Endothelial cell of umbilical vein (primary cell): ENCODE measurements at regions not wholly inside any gene's neighbourhood (a gene's known extent, or its start where the extent isn't known, plus 50 kb on each side); places are given as distances from the start of the nearest gene placed in this dataset.

ENCODE experiments used
- EZH2 ChIP-seq: IDR thresholded peaks from 2 replicates; pipeline ENCODE4 v1.6.1; 2012; ENCODE audit warnings: borderline replicate concordance, low read depth, mild to moderate bottlenecking, moderate library complexity, low read length, inconsistent platforms; ENCODE audit not compliant: severe bottlenecking
- FOS ChIP-seq: IDR thresholded peaks from 2 replicates; pipeline ENCODE4 v1.6.1; 2011; ENCODE audit warnings: mild to moderate bottlenecking, low read length, moderate library complexity, borderline replicate concordance; ENCODE audit not compliant: insufficient read depth
- GATA2 ChIP-seq: IDR thresholded peaks from 2 replicates; pipeline ENCODE4 v1.7.0; 2011; ENCODE audit warnings: low read depth, mild to moderate bottlenecking, moderate library complexity, mixed read lengths, low read length; ENCODE audit not compliant: insufficient read length, insufficient read depth
- JUN ChIP-seq: IDR thresholded peaks from 2 replicates; pipeline ENCODE4 v1.6.1; 2011; ENCODE audit warnings: borderline replicate concordance, low read depth; ENCODE audit not compliant: insufficient read length, insufficient read depth
- MYC ChIP-seq: IDR thresholded peaks from one replicate; pipeline ENCODE4 v1.6.1; 2011; ENCODE audit warnings: mild to moderate bottlenecking, low read depth, low read length
- POLR2A ChIP-seq: IDR thresholded peaks from 2 replicates; pipeline ENCODE4 v1.6.1; 2012; ENCODE audit warnings: low read depth, mild to moderate bottlenecking, control low read depth, low read length
- POLR2AphosphoS5 ChIP-seq: IDR thresholded peaks from 2 replicates; pipeline ENCODE4 v1.6.1; 2012; ENCODE audit warnings: low read depth, mild to moderate bottlenecking, control low read depth, low read length, moderate library complexity; ENCODE audit not compliant: insufficient read depth
- TF ChIP-seq, protein P1 (sequence below), 2 donors: IDR thresholded peaks; 1 replicate in 1 of 2; 2 replicates in 1 of 2; pipeline ENCODE4 v1.5.1; 2011; ENCODE audit warnings: low read length in 2 of 2, mild to moderate bottlenecking in 2 of 2, moderate library complexity in 2 of 2, control low read depth in 1 of 2, inconsistent platforms in 1 of 2, low read depth in 1 of 2; ENCODE audit not compliant: insufficient read depth in 1 of 2; ENCODE audit errors: extremely low read depth in 1 of 2
- TF ChIP-seq, protein P2 (sequence below): IDR thresholded peaks from 2 replicates; pipeline ENCODE4 v1.6.1; 2011; ENCODE audit not compliant: insufficient read depth, insufficient read length

DNA sequence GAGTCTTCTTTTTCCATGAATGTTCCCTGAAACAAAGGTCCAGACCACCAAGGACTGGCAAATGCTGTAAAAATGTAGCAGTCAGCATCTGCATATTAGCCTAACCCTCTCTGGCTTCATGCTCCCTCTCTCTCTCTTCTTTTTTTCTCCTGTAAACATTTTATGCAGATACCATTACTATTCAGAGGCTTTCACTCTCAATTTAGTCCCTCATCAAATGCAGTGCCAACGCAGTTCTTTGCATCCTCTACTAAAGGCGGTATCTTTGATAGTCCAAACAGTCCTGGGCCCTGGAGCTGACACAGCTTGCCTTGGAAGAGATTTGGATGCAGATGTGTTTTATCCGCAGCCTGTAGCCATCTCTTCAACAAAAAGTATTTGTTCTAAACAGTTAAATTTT, 167.1 kb upstream of the MMS22L start:
- TF ChIP-seq EZH2 (no peak), POLR2AphosphoS5 (no peak), POLR2A (no peak), JUN (no peak), MYC (no peak), GATA2 (no peak), FOS (no peak)
- TF ChIP-seq, protein P1, sequence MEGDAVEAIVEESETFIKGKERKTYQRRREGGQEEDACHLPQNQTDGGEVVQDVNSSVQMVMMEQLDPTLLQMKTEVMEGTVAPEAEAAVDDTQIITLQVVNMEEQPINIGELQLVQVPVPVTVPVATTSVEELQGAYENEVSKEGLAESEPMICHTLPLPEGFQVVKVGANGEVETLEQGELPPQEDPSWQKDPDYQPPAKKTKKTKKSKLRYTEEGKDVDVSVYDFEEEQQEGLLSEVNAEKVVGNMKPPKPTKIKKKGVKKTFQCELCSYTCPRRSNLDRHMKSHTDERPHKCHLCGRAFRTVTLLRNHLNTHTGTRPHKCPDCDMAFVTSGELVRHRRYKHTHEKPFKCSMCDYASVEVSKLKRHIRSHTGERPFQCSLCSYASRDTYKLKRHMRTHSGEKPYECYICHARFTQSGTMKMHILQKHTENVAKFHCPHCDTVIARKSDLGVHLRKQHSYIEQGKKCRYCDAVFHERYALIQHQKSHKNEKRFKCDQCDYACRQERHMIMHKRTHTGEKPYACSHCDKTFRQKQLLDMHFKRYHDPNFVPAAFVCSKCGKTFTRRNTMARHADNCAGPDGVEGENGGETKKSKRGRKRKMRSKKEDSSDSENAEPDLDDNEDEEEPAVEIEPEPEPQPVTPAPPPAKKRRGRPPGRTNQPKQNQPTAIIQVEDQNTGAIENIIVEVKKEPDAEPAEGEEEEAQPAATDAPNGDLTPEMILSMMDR (IDR thresholded peaks at IDR 0.05; ENCODE audit: extremely low read depth in 1 of 2, insufficient read depth in 1 of 2, low read depth in 1 of 2, low read length in 2 of 2) = no peak
- TF ChIP-seq, protein P2, sequence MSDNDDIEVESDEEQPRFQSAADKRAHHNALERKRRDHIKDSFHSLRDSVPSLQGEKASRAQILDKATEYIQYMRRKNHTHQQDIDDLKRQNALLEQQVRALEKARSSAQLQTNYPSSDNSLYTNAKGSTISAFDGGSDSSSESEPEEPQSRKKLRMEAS = no peak
